ENCODE measurements at regions not wholly inside any gene's neighbourhood (a gene's known extent, or its start where the extent isn't known, plus 50 kb on each side); places are given as distances from the start of the nearest gene placed in this dataset.

DNA sequence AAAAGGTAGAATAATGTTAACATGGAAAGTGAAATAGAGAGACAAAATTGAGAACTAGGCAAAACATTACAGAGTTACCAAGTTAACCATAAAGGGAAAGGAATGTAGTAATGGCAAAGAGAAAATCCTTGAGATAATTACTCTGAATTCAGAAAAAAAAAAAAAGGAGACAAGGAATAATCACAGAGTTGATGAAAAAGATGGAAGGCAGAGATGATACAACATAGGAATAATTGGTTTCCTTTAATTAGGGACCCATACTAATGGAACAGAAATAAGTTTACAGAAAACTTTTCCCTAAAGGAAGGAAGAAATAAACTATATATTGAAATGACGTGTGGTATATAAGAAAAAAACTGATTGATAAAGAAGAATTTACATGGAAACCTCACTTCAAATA is 254.1 kb upstream of the FBXL7 start:
- Histone ChIP-seq H3K4me2 (ENCODE audit: control insufficient read depth, insufficient read depth) (no peak overlapping the region), H3K27me3 (replicated peaks in 1 of 2; ENCODE audit: control insufficient read depth in 2 of 2, insufficient read depth in 2 of 2, low read length in 1 of 2) (no peaks in the 10 kb centered on the region), H3K9ac (ENCODE audit: control insufficient read depth, insufficient read depth, low read length) (no peak overlapping the region), H3K36me3 (ENCODE audit: control insufficient read depth in 2 of 2, insufficient read depth in 2 of 2, low read length in 1 of 2) (no peaks in the 10 kb centered on the region), H3K4me1 (ENCODE audit: control insufficient read depth, insufficient read depth, low read length) (no peaks in the 10 kb centered on the region), H4K20me1 (ENCODE audit: control insufficient read depth, insufficient read depth) (no peaks in the 10 kb centered on the region), H2AFZ (ENCODE audit: control insufficient read depth, low read depth, low read length) (no peak overlapping the region), H3K27ac (ENCODE audit: control insufficient read depth, insufficient read depth) (no peak overlapping the region), H3K4me3 (no peak overlapping the region), H3K9me3 (replicated peaks; ENCODE audit: control insufficient read depth, insufficient read depth, low read length) (no peaks in the 10 kb centered on the region), H3K79me2 (ENCODE audit: control insufficient read depth, insufficient read depth, low read length) (no peaks in the 10 kb centered on the region)
- ATAC-seq (no peak), DNase-seq (ENCODE audit: low read depth, low spot score) (no peak), FAIRE-seq (no peak)
- no TSS peak for BruUV-seq (replicated peaks)
- 0% methylated on average over 1 of the region's 1 CpG for WGBS (ENCODE audit: insufficient coverage, insufficient replicate concordance, low lambda C conversion rate, missing lambda C conversion rate)
- TF ChIP-seq NFYB (IDR thresholded peaks at IDR 0.05; ENCODE audit: insufficient read depth, low read depth, low read length) (no peak), SMAD5 (IDR thresholded peaks at IDR 0.05; ENCODE audit: low read depth) (no peak), CREM (IDR thresholded peaks at IDR 0.05; ENCODE audit: low read depth) (no peak), GABPA (IDR thresholded peaks at IDR 0.05; ENCODE audit: low read depth) (no peak), PML (IDR thresholded peaks at IDR 0.05; ENCODE audit: low read length) (no peak), MEF2A (IDR thresholded peaks at IDR 0.05; ENCODE audit: insufficient read depth, low read depth, low read length) (no peak), CREB1 (IDR thresholded peaks at IDR 0.05; ENCODE audit: low read depth) (no peak), LARP7 (IDR thresholded peaks at IDR 0.05) (no peak), KDM1A (IDR thresholded peaks at IDR 0.05; ENCODE audit: borderline replicate concordance) (no peak), DPF2 (IDR thresholded peaks at IDR 0.05) (no peak)
- TF ChIP-seq, protein P1, sequence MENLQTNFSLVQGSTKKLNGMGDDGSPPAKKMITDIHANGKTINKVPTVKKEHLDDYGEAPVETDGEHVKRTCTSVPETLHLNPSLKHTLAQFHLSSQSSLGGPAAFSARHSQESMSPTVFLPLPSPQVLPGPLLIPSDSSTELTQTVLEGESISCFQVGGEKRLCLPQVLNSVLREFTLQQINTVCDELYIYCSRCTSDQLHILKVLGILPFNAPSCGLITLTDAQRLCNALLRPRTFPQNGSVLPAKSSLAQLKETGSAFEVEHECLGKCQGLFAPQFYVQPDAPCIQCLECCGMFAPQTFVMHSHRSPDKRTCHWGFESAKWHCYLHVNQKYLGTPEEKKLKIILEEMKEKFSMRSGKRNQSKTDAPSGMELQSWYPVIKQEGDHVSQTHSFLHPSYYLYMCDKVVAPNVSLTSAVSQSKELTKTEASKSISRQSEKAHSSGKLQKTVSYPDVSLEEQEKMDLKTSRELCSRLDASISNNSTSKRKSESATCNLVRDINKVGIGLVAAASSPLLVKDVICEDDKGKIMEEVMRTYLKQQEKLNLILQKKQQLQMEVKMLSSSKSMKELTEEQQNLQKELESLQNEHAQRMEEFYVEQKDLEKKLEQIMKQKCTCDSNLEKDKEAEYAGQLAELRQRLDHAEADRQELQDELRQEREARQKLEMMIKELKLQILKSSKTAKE (IDR thresholded peaks at IDR 0.05; ENCODE audit: low read depth, poor library complexity, severe bottlenecking): no peak
- TF ChIP-seq, protein P2, sequence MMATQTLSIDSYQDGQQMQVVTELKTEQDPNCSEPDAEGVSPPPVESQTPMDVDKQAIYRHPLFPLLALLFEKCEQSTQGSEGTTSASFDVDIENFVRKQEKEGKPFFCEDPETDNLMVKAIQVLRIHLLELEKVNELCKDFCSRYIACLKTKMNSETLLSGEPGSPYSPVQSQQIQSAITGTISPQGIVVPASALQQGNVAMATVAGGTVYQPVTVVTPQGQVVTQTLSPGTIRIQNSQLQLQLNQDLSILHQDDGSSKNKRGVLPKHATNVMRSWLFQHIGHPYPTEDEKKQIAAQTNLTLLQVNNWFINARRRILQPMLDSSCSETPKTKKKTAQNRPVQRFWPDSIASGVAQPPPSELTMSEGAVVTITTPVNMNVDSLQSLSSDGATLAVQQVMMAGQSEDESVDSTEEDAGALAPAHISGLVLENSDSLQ (IDR thresholded peaks at IDR 0.05): no peak
- TF ChIP-seq, protein P3, sequence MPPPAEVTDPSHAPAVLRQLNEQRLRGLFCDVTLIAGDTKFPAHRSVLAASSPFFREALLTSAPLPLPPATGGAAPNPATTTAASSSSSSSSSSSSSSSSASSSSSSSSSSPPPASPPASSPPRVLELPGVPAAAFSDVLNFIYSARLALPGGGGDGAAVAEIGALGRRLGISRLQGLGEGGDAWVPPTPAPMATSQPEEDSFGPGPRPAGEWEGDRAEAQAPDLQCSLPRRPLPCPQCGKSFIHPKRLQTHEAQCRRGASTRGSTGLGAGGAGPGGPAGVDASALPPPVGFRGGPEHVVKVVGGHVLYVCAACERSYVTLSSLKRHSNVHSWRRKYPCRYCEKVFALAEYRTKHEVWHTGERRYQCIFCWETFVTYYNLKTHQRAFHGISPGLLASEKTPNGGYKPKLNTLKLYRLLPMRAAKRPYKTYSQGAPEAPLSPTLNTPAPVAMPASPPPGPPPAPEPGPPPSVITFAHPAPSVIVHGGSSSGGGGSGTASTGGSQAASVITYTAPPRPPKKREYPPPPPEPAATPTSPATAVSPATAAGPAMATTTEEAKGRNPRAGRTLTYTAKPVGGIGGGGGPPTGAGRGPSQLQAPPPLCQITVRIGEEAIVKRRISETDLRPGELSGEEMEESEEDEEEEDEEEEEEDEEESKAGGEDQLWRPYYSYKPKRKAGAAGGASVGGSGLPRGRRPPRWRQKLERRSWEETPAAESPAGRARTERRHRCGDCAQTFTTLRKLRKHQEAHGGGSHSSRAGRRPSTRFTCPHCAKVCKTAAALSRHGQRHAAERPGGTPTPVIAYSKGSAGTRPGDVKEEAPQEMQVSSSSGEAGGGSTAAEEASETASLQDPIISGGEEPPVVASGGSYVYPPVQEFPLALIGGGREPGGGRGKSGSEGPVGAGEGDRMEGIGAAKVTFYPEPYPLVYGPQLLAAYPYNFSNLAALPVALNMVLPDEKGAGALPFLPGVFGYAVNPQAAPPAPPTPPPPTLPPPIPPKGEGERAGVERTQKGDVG (CRISPR knock-in tag; IDR thresholded peaks at IDR 0.05): no peak
- ChIA-PET CTCF (no interaction called here), POLR2A (no interaction called here), RAD21 (ENCODE audit: unreplicated experiment) (no interaction called here), SMC1A (ENCODE audit: uncharacterized antibody, unreplicated experiment) (no interaction called here)
- in situ Hi-C loops (cut with MboI) (no loop called here), intact Hi-C loops (cut with micrococcal nuclease; ENCODE audit: unreplicated experiment) (no loop called here)
